ENCODE measurements at regions not wholly inside any gene's neighbourhood (a gene's known extent, or its start where the extent isn't known, plus 50 kb on each side); places are given as distances from the start of the nearest gene placed in this dataset.
"Not testable (repeated sequence)": the region's sequence is repeated elsewhere in the genome, so short reads cannot be mapped to it uniquely, and the experiment has no call there.

DNA sequence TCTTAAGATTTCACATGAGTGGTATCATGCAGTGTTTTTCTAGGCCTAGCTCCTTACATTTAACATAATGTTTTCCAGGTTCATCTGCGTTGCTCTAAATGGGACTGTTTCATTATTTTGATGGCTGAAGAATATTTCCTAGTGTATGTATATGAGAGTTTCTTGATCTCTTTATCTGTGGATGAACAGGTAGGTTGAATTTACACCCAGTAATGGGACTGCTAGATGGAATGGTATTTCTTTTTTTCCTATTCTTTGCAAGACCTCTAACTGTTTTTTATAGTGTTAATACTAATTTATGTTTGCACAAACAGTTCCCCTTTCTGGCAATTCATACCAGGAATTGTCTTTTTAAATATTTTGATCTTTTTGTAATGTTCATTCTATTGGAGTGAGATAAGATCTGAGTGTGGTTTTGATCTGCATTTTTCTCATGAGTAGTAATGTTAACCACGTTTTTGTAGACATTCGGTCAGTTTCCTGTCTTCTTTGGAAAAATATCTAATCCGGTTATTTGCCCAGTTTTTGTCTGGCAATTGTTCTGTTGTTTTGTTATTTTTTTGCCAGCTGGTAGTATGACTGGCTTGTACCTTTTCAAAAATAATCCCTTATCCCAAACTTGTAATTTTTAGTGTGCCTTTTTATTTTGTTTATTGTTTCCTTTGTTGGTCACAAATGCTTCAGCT, 157.1 kb downstream of the CCDC74A start:
- not testable (repeated sequence) for TF ChIP-seq POLR2A, POLR2AphosphoS5 (IDR thresholded peaks at IDR 0.05)
- TF ChIP-seq, protein P1, sequence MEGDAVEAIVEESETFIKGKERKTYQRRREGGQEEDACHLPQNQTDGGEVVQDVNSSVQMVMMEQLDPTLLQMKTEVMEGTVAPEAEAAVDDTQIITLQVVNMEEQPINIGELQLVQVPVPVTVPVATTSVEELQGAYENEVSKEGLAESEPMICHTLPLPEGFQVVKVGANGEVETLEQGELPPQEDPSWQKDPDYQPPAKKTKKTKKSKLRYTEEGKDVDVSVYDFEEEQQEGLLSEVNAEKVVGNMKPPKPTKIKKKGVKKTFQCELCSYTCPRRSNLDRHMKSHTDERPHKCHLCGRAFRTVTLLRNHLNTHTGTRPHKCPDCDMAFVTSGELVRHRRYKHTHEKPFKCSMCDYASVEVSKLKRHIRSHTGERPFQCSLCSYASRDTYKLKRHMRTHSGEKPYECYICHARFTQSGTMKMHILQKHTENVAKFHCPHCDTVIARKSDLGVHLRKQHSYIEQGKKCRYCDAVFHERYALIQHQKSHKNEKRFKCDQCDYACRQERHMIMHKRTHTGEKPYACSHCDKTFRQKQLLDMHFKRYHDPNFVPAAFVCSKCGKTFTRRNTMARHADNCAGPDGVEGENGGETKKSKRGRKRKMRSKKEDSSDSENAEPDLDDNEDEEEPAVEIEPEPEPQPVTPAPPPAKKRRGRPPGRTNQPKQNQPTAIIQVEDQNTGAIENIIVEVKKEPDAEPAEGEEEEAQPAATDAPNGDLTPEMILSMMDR (IDR thresholded peaks at IDR 0.05) = not testable (repeated sequence)
